ENCODE measurements at regions not wholly inside any gene's neighbourhood (a gene's known extent, or its start where the extent isn't known, plus 50 kb on each side); places are given as distances from the start of the nearest gene placed in this dataset.

DNA sequence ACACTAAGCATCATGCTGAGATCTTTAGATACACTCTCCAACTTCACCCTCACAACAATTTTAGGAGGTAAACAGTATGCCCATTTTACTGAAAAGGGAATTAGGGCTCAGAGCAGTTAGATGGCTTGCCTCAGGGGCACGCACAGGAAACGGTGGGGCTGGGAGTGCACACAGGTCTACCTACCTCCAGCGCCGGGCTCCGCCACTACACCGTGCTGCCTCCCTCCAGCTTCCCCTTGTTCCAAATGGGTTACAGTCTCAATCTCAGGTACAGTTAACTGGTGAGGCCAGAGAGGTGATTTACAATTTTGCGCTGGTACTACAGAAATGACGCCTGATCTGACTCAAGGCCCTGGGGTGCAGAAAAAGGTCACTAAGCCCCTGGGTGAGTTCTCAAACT lies 142.0 kb downstream of the NOC3L start:
- TF ChIP-seq, protein P1, sequence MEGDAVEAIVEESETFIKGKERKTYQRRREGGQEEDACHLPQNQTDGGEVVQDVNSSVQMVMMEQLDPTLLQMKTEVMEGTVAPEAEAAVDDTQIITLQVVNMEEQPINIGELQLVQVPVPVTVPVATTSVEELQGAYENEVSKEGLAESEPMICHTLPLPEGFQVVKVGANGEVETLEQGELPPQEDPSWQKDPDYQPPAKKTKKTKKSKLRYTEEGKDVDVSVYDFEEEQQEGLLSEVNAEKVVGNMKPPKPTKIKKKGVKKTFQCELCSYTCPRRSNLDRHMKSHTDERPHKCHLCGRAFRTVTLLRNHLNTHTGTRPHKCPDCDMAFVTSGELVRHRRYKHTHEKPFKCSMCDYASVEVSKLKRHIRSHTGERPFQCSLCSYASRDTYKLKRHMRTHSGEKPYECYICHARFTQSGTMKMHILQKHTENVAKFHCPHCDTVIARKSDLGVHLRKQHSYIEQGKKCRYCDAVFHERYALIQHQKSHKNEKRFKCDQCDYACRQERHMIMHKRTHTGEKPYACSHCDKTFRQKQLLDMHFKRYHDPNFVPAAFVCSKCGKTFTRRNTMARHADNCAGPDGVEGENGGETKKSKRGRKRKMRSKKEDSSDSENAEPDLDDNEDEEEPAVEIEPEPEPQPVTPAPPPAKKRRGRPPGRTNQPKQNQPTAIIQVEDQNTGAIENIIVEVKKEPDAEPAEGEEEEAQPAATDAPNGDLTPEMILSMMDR (IDR thresholded peaks at IDR 0.05 in 8 of 11, conservative IDR thresholded peaks at IDR 0.05 in 3 of 11): no peak
- TF ChIP-seq POLR2A (IDR thresholded peaks at IDR 0.05): no peak
